ENCODE measurements at regions not wholly inside any gene's neighbourhood (a gene's known extent, or its start where the extent isn't known, plus 50 kb on each side); places are given as distances from the start of the nearest gene placed in this dataset.

DNA sequence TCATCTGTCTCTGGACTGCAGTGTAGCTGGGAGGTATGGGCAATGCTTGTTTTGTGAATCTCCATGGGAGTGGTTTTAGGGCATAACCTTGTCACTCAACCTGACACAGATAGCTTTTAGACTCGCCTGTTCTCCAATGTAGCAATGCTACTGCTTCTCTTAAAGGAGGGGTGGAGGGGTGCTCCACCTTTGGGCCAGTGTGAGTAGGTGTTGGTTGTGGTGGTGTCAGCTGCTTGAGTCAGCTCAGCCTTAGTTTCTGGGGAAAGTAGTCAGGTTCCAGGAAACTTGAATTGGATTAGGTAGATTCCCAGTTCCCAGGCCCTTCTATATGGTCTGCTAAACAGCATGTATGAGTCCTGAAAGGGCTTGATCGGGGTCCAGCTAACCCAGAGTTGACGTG is 91.1 kb upstream of the PLPPR1 start:
- TF ChIP-seq, protein P1, sequence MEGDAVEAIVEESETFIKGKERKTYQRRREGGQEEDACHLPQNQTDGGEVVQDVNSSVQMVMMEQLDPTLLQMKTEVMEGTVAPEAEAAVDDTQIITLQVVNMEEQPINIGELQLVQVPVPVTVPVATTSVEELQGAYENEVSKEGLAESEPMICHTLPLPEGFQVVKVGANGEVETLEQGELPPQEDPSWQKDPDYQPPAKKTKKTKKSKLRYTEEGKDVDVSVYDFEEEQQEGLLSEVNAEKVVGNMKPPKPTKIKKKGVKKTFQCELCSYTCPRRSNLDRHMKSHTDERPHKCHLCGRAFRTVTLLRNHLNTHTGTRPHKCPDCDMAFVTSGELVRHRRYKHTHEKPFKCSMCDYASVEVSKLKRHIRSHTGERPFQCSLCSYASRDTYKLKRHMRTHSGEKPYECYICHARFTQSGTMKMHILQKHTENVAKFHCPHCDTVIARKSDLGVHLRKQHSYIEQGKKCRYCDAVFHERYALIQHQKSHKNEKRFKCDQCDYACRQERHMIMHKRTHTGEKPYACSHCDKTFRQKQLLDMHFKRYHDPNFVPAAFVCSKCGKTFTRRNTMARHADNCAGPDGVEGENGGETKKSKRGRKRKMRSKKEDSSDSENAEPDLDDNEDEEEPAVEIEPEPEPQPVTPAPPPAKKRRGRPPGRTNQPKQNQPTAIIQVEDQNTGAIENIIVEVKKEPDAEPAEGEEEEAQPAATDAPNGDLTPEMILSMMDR (IDR thresholded peaks at IDR 0.05), result no peak
- no peak for TF ChIP-seq POLR2AphosphoS5 (IDR thresholded peaks at IDR 0.05; ENCODE audit: low read depth, low read length)
- no peak for TF ChIP-seq SIN3A (IDR thresholded peaks at IDR 0.05; ENCODE audit: borderline replicate concordance, insufficient read depth, low read depth, low read length)
- TF ChIP-seq TCF7L2 (IDR thresholded peaks at IDR 0.05; ENCODE audit: low read depth, low read length), result no peak

Data from Panc1 (cell line).